SK-N-SH (cell line): ENCODE measurements at regions not wholly inside any gene's neighbourhood (a gene's known extent, or its start where the extent isn't known, plus 50 kb on each side); places are given as distances from the start of the nearest gene placed in this dataset.
"Not testable (repeated sequence)": the region's sequence is repeated elsewhere in the genome, so short reads cannot be mapped to it uniquely, and the experiment has no call there.

Source experiments
- CTCF ChIP-seq: fragments of 200-600 bp; sonication (generic); IDR thresholded peaks from 2 replicates; pipeline ENCODE4 v1.6.1; 2017; ENCODE audit warnings: antibody characterized with exemption, mild to moderate bottlenecking, moderate library complexity
- EZH2phosphoT487 ChIP-seq: fragments of 200-600 bp; sonication (generic); IDR thresholded peaks from 2 replicates; pipeline ENCODE4 v1.6.1; 2017; ENCODE audit warnings: low read depth, mixed run types, mild to moderate bottlenecking, antibody characterized with exemption, moderate library complexity, borderline replicate concordance
- FOXM1 ChIP-seq: IDR thresholded peaks from 2 replicates; pipeline ENCODE4 v1.4.0; 2012; ENCODE audit warnings: low read depth, mild to moderate bottlenecking
- IRF3 ChIP-seq: fragments of 150-350 bp; IDR thresholded peaks from 2 replicates; pipeline ENCODE4 v1.6.1; 2016; ENCODE audit warnings: mild to moderate bottlenecking, low read depth, low read length
- POLR2AphosphoS5 ChIP-seq: IDR thresholded peaks from 2 replicates; pipeline ENCODE4 v1.6.1; 2012; ENCODE audit warnings: low read depth, low read length
- RAD21 ChIP-seq: IDR thresholded peaks from 2 replicates; pipeline ENCODE4 v1.6.1; 2012; ENCODE audit warnings: mild to moderate bottlenecking, low read length
- RCOR1 ChIP-seq: fragments of 150-350 bp; IDR thresholded peaks from 2 replicates; pipeline ENCODE4 v1.6.1; 2017; ENCODE audit warnings: antibody characterized with exemption, low read length
- SMC3 ChIP-seq: IDR thresholded peaks from 2 replicates; pipeline ENCODE4 v1.6.1; 2012; ENCODE audit warnings: low read depth, low read length, improper control_type of control experiment
- TCF12 ChIP-seq: IDR thresholded peaks from 2 replicates; pipeline ENCODE4 v1.4.0; 2012
- USF1 ChIP-seq: IDR thresholded peaks from 2 replicates; pipeline ENCODE4 v1.4.0; 2012; ENCODE audit warnings: low read depth, borderline replicate concordance
- USF2 ChIP-seq: fragments of 150-350 bp; IDR thresholded peaks from 2 replicates; pipeline ENCODE4 v1.6.1; 2017; ENCODE audit warnings: antibody characterized with exemption, low read length, low read depth, borderline replicate concordance
- YY1 ChIP-seq: IDR thresholded peaks from 2 replicates; pipeline ENCODE4 v1.4.0; 2012; ENCODE audit warnings: low read depth, mild to moderate bottlenecking

- TF ChIP-seq SMC3, POLR2AphosphoS5, IRF3, YY1, RAD21, CTCF, USF2, USF1, TCF12, RCOR1, EZH2phosphoT487, FOXM1: not testable (repeated sequence)
Measured at GRCh38 chr6:40868089-40868865, 170.7 kb downstream of the UNC5CL start.
